ENCODE measurements at regions not wholly inside any gene's neighbourhood (a gene's known extent, or its start where the extent isn't known, plus 50 kb on each side); places are given as distances from the start of the nearest gene placed in this dataset. TPM values are rescaled to one million over a fixed set of nuclear protein-coding genes. Genes with fewer than 3 reads are reported as not detected.
"Not testable (repeated sequence)": the region's sequence is repeated elsewhere in the genome, so short reads cannot be mapped to it uniquely, and the experiment has no call there.

DNA sequence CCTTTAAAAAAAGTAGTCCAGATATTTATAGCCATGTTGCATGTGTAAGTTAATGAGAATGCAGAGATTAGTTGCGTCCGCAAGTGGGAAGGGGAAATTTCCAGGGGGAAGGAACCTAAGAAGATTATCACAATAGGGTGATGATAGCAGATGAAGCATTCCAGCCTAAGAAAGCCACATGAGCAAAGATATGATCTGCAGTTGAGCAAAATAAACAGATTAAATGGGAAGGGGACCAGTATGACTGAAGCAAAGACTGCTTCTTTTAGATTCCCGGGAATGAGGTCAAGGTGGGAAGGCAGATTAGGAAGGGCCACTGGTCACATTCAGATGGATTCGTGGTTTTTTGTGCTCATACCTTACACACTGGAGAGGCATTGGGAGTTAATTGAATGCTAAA is 154.6 kb upstream of the CDH2 start:
- DNase-seq (ENCODE audit: low read depth in 2 of 3, low spot score in 2 of 3): no peak

DNA sequence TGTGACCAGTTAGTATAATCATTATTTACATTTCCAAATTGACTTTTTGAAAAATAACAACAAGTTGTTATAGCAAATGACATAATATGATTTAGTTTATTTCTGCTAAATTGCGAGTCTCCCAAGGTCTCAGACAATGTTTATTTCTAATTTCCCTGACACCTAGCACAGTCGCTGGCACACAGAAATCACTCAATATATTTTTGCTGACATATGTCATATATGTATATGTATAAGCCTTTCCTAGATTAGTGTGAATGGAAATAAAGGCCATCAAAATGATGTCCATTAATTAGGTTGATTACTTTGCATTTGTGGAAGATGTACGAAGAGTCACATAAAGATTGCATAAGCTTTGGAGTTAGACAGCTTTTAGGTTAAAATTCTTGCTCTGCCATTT is 136.7 kb upstream of the CDH2 start:
- no peak for DNase-seq (ENCODE audit: low read depth in 2 of 3, low spot score in 2 of 3)

DNA sequence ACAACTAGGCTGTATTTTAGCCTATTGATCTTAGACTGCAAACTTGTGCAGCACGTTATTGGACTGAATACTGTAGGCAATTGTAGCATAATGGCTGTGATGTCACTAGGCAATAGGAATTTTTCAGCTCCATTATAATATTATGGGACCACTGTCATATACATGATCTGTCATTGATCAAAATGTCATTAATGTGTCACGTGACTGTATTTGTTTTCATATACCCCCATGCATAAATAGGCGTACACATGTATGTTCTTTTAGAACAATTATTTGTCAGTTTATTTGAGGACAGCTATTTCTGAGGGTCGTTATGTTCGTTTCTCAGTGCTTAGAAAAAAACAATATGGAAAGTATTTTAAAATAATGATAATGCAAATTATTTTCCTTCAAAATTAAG is 111.9 kb upstream of the CDH2 start:
- no peak for DNase-seq (ENCODE audit: low read depth in 2 of 3, low spot score in 2 of 3)

- no peak for DNase-seq (ENCODE audit: low read depth in 2 of 3, low spot score in 2 of 3)
Observed at GRCh38 chr18:28287146-28287545, 110.2 kb upstream of the CDH2 start.

DNA sequence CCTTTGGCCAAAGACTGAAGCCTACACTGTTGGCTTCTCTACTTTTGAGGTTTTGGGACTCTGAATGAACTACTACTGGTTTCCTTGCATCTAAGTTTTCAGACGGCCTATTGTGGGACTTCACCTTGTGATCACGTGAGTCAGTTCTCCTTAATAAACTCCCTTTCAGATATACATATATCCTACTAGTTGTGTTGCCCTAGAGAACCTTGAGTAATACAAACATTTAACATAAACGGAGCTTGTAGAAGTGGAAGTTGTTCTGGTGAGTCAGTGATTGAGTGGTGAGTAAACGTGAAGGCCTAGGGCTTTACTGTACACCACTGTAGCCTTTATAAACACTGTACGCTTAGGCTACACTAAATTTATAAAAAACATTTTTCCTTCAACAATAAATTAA is 107.2 kb upstream of the CDH2 start:
- DNase-seq (ENCODE audit: low read depth in 2 of 3, low spot score in 2 of 3): no peak

DNA sequence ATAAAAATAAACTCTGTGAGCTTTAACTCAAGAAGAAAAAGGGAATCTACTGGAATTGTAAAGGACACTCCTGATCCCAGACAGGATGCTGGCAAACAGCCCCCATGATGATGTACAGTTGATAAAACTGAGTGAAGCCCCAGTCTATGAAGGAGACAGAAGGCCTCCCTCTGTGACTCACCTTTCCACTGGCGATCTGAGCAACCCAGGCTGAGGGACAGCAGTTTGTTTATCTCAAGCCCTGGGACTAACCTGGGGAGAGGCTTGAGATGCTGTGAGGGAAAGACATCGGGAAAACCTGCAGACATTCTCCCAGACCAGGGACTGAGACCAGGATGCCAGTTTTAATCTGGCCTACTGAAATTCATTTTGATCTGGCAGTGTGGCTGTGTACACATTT is 104.5 kb upstream of the CDH2 start:
- no peak for DNase-seq (ENCODE audit: low read depth in 2 of 3, low spot score in 2 of 3)

- no peak for DNase-seq (ENCODE audit: low read depth in 2 of 3, low spot score in 2 of 3)
Observed at GRCh38 chr18:28269750-28270149, 92.8 kb upstream of the CDH2 start.

- DNase-seq (ENCODE audit: low read depth in 2 of 3, low spot score in 2 of 3): no peak
Observed at GRCh38 chr18:28267878-28268625, 91.1 kb upstream of the CDH2 start.

DNA sequence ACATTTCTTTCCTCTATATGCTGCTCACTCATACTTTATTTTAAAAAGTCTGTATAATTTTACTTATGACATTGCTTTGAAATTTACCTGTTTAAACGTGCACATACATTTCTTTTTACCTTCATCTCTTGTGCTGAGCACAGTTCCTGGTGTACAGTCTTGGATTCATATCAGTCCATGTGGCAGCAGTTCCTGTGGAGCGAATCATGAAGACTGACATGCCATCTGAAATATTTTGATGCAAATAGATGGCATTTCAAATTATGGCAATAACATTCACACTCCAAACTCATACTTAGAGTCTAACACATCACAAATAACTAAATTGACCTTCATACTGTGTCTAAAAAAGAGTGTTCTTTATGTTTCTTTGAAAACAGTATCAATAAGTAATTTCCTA is 90.3 kb upstream of the CDH2 start:
- DNase-seq (ENCODE audit: low read depth in 2 of 3, low spot score in 2 of 3): no peak

- no peak for DNase-seq (ENCODE audit: low read depth in 2 of 3, low spot score in 2 of 3)
Observed at GRCh38 chr18:28256166-28256565, 79.2 kb upstream of the CDH2 start.

DNA sequence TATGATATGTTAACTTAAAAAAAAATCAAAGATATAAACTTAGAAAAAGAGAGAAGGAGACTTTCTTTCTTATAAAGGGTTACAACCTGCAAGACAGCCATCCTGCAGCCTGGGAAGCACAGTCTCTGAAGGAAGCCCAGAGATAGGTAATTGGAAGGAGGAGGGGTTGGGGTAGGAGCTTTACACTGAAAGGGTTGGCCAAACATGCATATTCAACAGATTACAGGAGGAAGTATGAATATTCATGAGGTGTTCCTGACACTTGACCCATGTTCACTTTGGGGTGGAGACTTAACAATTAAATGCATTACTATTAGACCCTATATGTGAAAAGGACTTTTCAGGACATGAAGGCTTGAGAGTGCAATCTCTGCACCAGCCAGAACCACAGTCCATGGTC is 71.7 kb upstream of the CDH2 start:
- DNase-seq (ENCODE audit: low read depth in 2 of 3, low spot score in 2 of 3): no peak

- not testable (repeated sequence) for DNase-seq (ENCODE audit: low read depth in 2 of 3, low spot score in 2 of 3)
Observed at GRCh38 chr18:28240626-28241025, 63.7 kb upstream of the CDH2 start.

GRCh38 chr18:28236487-28236886 is 59.6 kb upstream of the CDH2 start:
- no peak for DNase-seq (ENCODE audit: low read depth in 2 of 3, low spot score in 2 of 3)

Small RNA genes in the stretch of these regions (small RNA-seq; reads per million reads assigned to genes)
- not detected for gene AC023932.1
- gene AC105245.1: not detected
- not detected for gene RNU6-408P

Measured in hematopoietic multipotent progenitor cell (in vitro differentiated cells).